ENCODE measurements at regions not wholly inside any gene's neighbourhood (a gene's known extent, or its start where the extent isn't known, plus 50 kb on each side); places are given as distances from the start of the nearest gene placed in this dataset.

- TF ChIP-seq ZNF639 (tag by site-specific recombination; IDR thresholded peaks at IDR 0.05) = no peak
- no peak for TF ChIP-seq ZBTB10 (tag by site-specific recombination; IDR thresholded peaks at IDR 0.05)
- TF ChIP-seq ZNF274 (IDR thresholded peaks at IDR 0.05; ENCODE audit: low read length) = no peak
- TF ChIP-seq ZNF274 (tag by site-specific recombination; IDR thresholded peaks at IDR 0.05; ENCODE audit: borderline replicate concordance) = no peak
Observed at GRCh38 chr1:96519851-96520578, 201.6 kb upstream of the PTBP2 start (continued).

- no peaks in the 10 kb centered on the region for H3K4me1 ChIP-seq (ENCODE audit: control insufficient read depth, insufficient read depth, low read length)
- POLR2A ChIA-PET = no interaction called here
- no peak overlapping the region for H3K4me3 ChIP-seq (ENCODE audit: low read depth, low read length)
- no peaks in the 10 kb centered on the region for H3K9me3 ChIP-seq (ENCODE audit: control insufficient read depth, insufficient read depth, low read depth, low read length)
- CTCF ChIA-PET = no interaction called here
- H3K36me3 ChIP-seq (ENCODE audit: control insufficient read depth in 2 of 2, insufficient read depth in 1 of 2, low read length in 2 of 2) = no peaks in the 10 kb centered on the region
- no peak overlapping the region for H3K27ac ChIP-seq (ENCODE audit: extremely low read depth, low read depth, low read length)
- TF ChIP-seq ZNF324 (tag by site-specific recombination; IDR thresholded peaks at IDR 0.05) (no peak), ZNF571 (tag by site-specific recombination; IDR thresholded peaks at IDR 0.05) (no peak), ZNF335 (tag by site-specific recombination; conservative IDR thresholded peaks at IDR 0.05) (no peak), BCL11B (tag by site-specific recombination; IDR thresholded peaks at IDR 0.05; ENCODE audit: low read depth) (no peak), EGR2 (tag by site-specific recombination; IDR thresholded peaks at IDR 0.05; ENCODE audit: low read depth) (no peak), SCRT1 (tag by site-specific recombination; IDR thresholded peaks at IDR 0.05; ENCODE audit: borderline replicate concordance) (no peak), YY1 (tag by site-specific recombination; IDR thresholded peaks at IDR 0.05) (no peak), REST (tag by site-specific recombination; IDR thresholded peaks at IDR 0.05) (no peak), ZFP3 (tag by site-specific recombination; IDR thresholded peaks at IDR 0.05; ENCODE audit: low read depth) (no peak), ZNF677 (tag by site-specific recombination; IDR thresholded peaks at IDR 0.05) (no peak), ZXDB (tag by site-specific recombination; IDR thresholded peaks at IDR 0.05) (no peak), INSM2 (tag by site-specific recombination; IDR thresholded peaks at IDR 0.05) (no peak), ZNF16 (tag by site-specific recombination; IDR thresholded peaks at IDR 0.05; ENCODE audit: low read depth) (no peak), PRDM2 (tag by site-specific recombination; IDR thresholded peaks at IDR 0.05; ENCODE audit: borderline replicate concordance) (no peak), ZNF121 (tag by site-specific recombination; IDR thresholded peaks at IDR 0.05) (no peak), ZNF561 (tag by site-specific recombination; IDR thresholded peaks at IDR 0.05; ENCODE audit: borderline replicate concordance) (no peak)
Observed at GRCh38 chr1:96520579-96520947, 201.0 kb upstream of the PTBP2 start.

All from HEK293 (cell line).